Left cardiac atrium (tissue), 4 donors: ENCODE measurements at regions not wholly inside any gene's neighbourhood (a gene's known extent, or its start where the extent isn't known, plus 50 kb on each side); places are given as distances from the start of the nearest gene placed in this dataset.

Source experiments
- ATAC-seq, 2 donors: fragments of 200-7000 bp; cut with Tn5 transposase; one replicate each; pipeline ENCODE4 v1.9.1; 2020; ENCODE audit warnings: mild to moderate bottlenecking in 2 of 2, moderate library complexity in 2 of 2
- DNase-seq: peaks from one replicate; pipeline ENCODE4 v3.0.0-alpha.2; 2020
- intact Hi-C, 2 donors: fragments of 100-400 bp; cut with DNase I; formaldehyde crosslinking; loops; one replicate each; pipeline versions ENCODE4 v1.14.1 to v1.15.1; 2022 to 2023
- donor health status: DM: no; HTN: yes; CAD: no.
- donor health status: DM: no; HTN: yes; CAD: no; lungs with severe emphysema.
- donor health status: DM: yes; HTN: yes; CAD: no.
- donor health status: Dilated cardiomyopathy.

DNA sequence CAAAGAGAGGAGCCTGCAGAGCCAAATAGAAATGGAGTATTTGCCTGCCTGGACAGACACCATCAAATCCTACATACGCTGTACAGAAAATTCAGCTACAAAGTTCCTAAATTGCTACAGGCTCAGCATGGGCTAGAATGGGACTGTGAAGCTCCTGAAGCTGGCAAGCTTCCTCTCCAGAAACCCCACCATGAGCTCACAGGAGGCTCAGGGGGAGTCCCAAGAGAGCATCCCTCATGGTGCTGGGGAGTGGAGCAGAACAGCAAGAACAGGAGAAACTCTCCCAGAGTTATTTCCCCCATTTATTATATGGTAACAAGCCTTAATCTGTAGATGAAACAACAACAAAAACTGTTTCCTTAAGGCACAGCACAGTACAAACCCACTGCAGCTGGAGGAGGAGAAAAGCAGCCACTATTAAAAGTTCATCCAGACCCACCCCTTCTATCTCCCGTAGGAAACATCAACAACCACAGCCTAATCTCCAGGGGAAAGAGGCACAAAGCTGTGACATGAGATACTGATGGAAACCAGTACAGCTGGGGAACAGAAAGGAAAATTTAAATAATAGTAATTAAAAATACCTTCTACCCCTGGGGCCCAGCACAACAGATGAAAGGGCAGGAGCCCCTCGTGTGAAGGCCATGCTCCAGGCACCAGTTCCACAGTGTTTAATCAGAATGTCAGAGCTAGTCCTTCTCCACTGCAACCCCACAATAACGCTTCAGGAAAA is 548.5 kb downstream of the MTRR start:
- intact Hi-C loops, result no loop called here
- no peak for DNase-seq
- ATAC-seq, result peak in 1 of 2 donors; percentile 24

GRCh38 chr5:8418049-8418426 is 549.1 kb downstream of the MTRR start:
- intact Hi-C loops, result no loop called here
- no peak for ATAC-seq
- DNase-seq, result no peak

GRCh38 chr5:8429778-8430758 is 561.1 kb downstream of the MTRR start:
- intact Hi-C loops, result no loop called here
- ATAC-seq (no peak), DNase-seq (no peak)

- intact Hi-C loops, result no loop called here
- ATAC-seq (no peak), DNase-seq (no peak)
Measured at GRCh38 chr5:8434501-8434900, 565.6 kb downstream of the MTRR start.

GRCh38 chr5:8436924-8437323 is 568.0 kb downstream of the MTRR start:
- intact Hi-C loops, result no loop called here
- DNase-seq (no peak), ATAC-seq (peak in 1 of 2 donors; percentile 60)

DNA sequence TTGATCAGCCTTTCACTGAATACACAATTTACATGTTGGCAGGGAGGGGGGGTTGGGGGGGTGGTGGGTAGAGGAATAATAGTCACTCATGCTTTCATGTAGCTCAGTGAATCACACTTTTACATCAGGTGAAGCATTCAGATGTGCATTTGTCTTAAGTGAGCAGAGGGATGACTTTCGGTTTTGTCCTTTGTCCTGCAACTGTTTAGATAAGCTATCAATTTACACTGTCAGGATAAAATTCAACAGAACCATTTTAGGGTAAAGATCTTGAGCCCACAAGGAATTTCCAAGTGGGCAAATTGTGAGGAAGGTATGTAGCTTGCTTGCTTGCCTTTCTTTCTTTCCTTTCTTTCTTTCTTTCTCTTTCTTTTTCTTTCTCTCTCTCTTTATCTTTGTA is 576.2 kb downstream of the MTRR start:
- ATAC-seq, result no peak
- DNase-seq, result no peak
- intact Hi-C loops, result no loop called here

DNA sequence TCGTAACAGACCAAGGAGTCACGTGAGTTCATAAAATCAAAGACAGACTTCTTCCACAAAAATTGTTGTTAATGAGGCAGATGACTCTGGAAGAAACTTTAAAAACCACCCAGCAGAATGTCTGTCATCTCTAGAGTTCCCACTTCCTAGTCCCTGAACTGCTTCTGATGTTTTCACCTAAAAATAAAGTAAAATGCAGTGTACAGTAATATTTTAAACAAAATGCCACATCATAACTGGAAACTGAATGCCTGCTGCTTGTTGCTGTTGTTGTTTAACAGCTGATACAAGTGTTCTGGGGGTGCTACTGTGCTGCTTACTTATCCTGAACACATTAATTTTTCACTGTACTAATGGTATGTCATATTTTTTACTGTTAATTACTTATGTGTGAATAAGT is 577.2 kb downstream of the MTRR start:
- intact Hi-C loops, result no loop called here
- ATAC-seq (no peak), DNase-seq (no peak)

DNA sequence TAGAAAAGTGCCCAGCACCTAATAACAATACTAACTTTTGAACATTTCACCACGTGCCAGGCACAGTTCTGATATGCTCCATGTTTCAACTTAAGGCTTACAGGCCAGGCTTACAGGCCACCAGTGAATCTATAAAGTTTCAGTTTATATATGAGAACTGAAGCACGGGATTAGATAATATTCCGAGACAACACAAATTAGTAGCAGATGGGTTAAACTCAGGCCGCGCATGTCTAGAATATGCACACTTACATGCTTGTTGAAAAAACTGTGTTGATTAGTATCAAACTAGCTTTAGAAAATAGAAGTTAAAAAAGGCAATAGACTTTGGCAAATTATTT is 587.9 kb downstream of the MTRR start:
- ATAC-seq (no peak), DNase-seq (no peak)
- intact Hi-C loops, result no loop called here

DNA sequence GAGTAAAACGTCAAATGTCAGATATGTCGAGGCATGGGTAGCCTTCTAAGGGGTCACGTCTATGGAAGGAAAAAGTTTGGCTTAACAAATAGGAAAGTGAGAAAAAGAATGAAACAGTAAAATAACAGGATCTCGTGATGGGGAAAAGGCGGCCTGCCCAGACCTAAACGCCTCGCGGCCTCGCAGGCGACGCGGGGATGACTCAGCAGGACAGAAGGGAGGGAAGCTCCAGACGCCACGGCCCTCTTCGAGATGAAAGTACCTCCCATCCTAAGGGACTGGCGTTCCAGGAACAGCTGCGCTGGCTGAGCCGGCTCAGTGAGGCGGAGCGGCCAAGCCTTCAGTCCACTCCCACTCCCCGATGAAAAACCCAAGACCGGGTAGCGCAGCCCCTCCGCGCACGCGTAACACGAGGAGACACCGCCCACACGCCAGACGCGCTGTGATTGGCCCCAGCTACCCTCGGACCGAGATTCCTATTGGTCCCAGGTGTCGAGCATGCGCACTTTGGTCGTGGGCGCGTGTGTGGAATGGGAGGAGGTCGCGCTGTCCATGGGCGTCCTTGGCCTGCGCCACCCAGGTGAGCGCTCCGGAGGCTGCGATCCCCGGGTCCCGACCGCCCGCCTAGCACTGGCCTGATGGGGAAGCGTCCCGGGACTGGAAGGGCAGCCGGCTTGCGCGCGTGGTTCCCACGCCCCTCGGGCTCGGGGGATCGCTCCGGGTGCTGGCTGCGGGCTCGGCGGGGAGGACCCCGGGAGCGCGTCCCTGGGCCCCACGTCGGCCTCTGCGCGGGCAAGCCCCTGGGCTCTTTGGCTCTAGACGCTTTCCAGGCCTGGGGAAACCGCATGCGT is 588.5 kb downstream of the MTRR start:
- DNase-seq, result peak; percentile 96
- intact Hi-C loops, result no loop called here
- ATAC-seq, result peak; percentile 98 to 99

GRCh38 chr5:8458038-8458383 is 589.1 kb downstream of the MTRR start:
- intact Hi-C loops, result no loop called here
- ATAC-seq, result peak; percentile 25 to 35
- DNase-seq, result peak; percentile 20

DNA sequence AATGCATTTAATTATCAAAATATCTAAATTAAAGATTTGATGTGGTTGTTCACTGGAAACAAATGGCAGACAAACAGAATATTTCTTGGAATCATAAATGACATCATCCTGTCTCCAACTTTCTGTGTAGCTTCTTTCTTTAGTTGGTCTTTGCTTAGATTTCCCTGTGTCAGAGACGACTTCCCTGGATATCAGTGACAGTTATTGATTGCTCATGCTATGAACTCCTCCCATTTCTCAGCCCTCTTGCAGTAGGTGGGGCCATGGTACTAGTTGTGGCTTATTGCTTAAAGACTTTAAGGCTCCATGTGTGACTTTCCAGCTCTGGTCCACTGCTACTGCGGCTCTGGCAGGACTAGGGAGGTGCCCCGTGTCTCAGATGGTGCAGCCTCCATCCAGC is 592.6 kb downstream of the MTRR start:
- ATAC-seq (no peak), DNase-seq (no peak)
- intact Hi-C loops, result no loop called here

- DNase-seq (no peak), ATAC-seq (no peak)
- intact Hi-C loops, result no loop called here
Measured at GRCh38 chr5:8462565-8462964, 593.6 kb downstream of the MTRR start.

GRCh38 chr5:8470489-8470888 is 601.5 kb downstream of the MTRR start:
- intact Hi-C loops, result no loop called here
- ATAC-seq (no peak), DNase-seq (no peak)

GRCh38 chr5:8471581-8471980 is 602.6 kb downstream of the MTRR start:
- DNase-seq (no peak), ATAC-seq (no peak)
- intact Hi-C loops, result no loop called here

- intact Hi-C loops, result no loop called here
- ATAC-seq (no peak), DNase-seq (no peak)
Measured at GRCh38 chr5:8473016-8473415, 604.1 kb downstream of the MTRR start.

- intact Hi-C loops, result no loop called here
- DNase-seq, result no peak
- ATAC-seq, result no peak
Measured at GRCh38 chr5:8473827-8474568, 605.0 kb downstream of the MTRR start.

DNA sequence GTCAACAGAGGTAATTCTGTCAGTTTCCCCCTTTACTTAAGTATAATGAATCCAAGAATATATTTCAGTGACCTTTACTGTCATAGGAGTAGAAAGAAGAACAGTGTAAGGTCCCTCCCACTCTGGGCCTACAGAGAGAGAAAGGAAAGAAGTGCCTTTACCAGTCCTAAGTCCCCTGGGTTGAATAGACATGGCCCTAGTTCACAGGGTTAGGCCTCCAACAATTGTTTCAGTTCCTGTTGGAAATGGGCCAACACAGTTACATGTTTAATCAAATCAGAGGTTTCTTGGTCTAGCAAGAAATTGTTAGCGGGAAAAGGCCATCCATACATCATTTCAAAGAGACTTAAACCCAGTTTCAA is 605.6 kb downstream of the MTRR start:
- ATAC-seq (no peak), DNase-seq (no peak)
- intact Hi-C loops, result no loop called here

DNA sequence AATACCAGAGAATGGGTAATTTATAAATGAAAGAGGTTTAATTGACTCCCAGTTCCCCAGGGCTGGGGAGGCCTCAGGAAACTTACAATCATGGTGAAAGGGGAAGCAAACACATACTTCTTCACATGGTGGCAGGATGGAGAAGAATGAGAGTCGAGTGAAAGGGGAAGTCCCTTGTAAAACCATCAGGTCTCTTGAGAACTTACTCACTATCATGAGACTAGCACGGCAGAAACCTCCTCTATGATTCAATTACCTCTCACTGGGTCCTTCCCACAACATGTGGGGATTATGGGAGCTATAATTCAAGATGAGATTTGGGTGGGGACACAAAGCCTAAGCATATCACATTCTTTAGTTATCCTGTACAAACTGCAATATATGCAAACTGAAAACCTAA is 609.4 kb downstream of the MTRR start:
- ATAC-seq (no peak), DNase-seq (no peak)
- intact Hi-C loops, result no loop called here

GRCh38 chr5:8481007-8481406 is 612.1 kb downstream of the MTRR start:
- no peak for ATAC-seq
- intact Hi-C loops, result no loop called here
- DNase-seq, result no peak
